HG02588 (cell line): ENCODE measurements at regions not wholly inside any gene's neighbourhood (a gene's known extent, or its start where the extent isn't known, plus 50 kb on each side); places are given as distances from the start of the nearest gene placed in this dataset.
A peak's percentile ranks its signal among the peaks of the same experiment; 100 is the strongest.

Experiments used
- ATAC-seq: cut with Tn5 transposase; IDR thresholded peaks from one replicate; pipeline ENCODE4 v1.9.1; 2021; ENCODE audit warnings: mild to moderate bottlenecking, moderate library complexity; ENCODE audit not compliant: unreplicated experiment

DNA sequence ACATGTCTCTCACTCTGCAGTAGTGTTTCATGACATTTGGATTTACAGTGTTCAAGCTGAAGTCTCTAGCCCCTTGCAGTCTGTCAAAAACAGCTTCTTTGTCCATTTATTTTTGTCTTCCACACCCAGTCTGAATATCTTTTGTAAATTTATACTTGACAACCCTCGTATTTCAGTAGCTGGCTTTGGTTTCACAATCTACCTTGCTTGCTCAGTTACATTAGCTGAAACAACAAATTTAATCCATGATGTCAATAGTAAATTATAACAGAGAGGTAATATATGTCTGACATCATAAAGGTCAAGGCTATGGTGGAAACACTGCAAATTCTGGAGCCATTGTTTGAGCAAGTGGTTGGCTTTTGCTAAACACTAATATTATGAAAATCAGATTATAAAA is 328.7 kb downstream of the MTX2 start:
- no peak for ATAC-seq

DNA sequence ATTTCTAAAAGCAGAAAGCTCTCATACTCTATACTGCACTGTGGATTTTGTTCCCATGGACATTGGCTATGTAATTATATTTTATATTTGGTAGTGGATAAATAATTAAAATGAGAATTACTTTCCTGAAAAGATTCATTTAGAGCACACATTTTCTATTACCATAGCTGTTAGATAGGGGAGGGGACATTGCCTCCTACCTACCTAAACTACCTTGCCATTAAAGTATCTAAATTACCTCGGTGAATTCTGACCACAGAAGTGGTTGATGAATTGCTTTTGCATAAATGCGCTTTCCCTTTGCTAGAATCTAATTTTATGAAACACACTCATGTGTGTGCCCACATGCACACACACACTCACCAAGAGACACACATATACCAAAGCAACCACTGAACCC is 329.1 kb downstream of the MTX2 start:
- ATAC-seq: no peak

DNA sequence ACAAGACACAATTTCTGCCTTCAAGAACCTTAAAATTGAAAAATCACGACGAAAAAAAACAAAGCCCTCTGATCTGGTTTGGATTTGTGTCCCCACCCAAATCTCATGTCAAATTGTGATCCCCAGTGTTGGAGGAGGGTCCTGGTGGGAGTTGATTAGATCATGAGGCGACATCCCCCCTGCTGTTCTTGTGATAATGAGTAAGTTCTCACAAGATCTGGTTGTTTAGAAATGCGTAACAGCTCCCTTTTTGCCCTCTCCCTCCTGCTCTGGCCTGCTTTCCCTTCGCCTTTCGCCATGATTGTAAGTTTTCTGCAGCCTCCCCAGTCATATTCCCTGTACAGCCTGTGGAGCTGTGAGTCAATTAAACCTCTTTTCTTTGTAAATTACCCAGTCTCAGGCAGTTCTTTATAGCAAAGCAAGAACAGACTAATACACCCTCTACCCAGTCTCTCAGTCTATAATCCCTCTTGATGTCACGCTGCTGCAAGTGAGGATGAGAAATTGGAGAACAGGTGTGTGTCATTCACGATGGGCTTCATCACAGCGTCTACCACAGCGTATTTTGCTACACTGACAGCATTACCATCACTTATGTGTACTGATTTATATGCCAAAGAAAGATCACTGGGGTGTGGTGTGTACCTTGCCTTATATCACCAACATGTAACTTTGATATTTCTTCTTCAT is 330.7 kb downstream of the MTX2 start:
- no peak for ATAC-seq

DNA sequence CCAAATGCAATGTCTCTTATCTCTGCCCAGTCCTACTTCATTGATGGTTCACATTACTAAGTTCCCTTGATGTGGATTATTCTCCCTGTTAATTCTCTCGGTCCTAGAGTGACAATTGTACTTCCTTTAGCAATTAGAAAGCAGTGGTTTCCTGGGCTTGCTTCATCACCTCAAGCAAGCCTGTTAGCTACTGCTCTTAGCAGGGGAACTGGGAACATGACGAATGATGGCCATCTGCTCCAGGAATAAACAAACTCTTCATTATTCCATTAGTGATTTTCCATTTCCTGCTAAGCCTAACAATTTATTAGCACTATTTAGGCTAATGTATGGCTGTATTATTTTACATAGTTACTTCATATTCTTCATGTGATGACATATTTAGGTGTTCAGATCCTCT is 331.8 kb downstream of the MTX2 start:
- ATAC-seq: no peak

DNA sequence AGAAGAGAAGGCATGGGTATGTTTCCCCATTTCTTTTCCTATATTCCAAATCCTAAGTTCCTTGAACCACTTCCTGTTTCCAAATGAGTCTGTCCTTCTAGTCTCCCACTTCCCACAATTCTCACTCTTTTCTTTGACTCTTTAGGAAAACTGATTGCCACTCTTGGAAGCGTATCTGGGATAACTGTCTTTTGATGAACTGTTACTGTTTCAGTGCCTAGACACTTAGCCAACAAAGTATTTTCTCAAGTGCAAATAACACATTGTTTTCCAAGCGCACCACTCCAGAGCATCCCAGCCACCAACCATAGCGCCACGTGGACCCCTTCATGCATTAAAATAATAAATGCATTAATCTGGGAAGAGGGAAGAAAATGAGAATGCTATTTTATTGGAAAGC is 342.8 kb downstream of the MTX2 start:
- no peak for ATAC-seq

DNA sequence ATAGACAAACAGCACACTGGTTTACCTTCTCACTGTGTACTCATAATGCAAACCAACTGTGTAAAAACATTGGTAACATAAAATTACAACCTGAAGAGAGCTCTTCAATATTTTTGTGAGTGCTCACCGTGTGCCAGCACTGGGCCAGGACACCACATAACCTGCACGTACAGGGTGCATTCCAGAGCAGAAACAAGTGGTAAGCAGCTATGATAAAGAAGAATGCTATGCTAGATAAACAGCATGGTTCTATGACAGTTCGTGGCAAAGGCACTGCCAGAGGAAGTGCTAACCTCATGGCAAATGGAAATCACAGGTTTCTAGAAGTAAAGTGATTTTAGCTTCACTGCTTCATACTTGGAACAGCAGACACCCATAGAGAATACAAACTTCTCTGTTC is 343.5 kb downstream of the MTX2 start:
- no peak for ATAC-seq

DNA sequence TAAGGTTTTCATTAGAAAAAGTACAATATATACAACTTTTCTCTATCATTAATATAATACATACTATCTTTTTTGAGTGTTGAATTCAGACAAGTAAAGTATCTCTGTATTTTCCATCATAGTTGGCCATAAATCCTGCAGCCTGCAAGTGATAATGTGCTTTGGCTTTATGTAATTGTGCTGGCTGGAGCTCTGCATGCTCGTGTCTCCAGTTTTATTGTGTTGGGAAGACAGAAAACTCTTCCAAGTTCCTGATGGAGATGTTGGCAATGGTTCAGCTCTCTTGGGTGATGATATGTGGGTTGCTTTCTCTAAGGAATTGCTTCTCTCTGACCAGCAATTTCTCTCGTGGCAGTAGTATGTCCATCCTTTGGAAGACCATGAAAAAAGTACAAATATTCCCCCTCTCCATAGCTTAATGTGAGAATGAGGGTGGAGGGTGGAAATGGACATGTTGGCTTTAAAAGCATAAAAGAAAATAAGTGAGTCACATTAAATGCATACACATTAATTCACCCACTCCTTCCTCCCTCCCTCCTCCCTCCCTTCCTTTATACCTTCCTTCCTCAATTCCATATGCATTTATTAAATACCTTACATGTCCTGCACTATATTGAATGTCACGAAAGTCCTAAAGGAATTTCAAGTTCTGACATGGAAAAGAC is 344.2 kb downstream of the MTX2 start:
- ATAC-seq: no peak

DNA sequence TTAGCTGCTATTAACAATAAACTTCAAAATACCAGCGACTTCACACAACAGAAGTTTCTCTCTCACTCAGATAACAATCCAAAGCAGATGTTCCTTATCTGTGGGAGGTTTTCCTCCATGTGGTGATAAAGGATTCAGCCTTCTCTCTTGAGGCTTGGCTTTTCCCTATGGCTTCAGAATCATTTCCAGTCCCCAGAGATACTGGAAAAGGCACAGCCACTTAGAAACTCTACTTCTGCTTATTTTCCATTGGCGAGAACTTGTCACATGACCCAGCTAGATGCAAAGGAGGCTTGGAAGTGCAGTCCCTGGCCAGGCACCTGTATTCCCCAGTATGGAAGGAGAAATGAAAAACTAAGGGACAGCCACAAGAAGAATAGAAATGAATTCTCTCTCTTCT is 344.8 kb downstream of the MTX2 start:
- no peak for ATAC-seq

DNA sequence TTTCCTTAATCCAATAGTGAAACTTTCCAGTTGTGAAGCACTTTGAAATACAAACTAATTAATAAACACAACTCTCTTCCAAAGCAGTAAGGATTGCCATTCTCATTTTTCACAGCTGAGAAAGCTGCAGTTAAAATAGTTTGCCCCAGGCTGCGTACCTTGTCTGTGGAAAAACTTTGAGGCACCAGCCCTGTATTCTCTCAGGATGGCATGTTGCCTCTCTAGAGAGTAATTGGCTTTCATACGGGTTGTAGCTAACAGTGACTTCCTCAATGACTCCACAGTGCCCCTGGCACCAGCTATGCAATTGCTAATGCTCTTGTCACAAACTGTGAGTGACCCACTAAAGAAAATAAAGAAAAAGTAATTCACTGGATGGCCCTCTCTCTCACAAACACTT is 345.7 kb downstream of the MTX2 start:
- ATAC-seq: no peak

DNA sequence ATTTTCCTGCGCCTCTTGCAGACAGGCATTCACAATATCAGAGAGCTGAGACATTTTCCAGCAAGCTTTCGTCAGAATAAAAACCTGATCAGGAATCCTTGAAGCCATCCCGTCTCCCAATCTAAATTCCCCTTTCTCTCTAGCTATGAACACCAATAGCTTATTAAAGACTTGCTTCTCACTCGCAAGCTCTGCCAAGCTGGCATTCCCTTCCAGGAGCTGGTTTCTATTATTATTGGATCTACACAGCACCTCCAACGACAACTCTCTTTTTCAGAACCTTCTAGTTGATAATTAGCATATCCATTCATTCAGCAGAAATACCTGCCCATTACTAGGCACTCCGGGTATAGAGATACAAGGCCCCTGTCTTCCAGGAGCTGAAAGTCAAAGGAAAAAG is 350.3 kb downstream of the MTX2 start:
- no peak for ATAC-seq

DNA sequence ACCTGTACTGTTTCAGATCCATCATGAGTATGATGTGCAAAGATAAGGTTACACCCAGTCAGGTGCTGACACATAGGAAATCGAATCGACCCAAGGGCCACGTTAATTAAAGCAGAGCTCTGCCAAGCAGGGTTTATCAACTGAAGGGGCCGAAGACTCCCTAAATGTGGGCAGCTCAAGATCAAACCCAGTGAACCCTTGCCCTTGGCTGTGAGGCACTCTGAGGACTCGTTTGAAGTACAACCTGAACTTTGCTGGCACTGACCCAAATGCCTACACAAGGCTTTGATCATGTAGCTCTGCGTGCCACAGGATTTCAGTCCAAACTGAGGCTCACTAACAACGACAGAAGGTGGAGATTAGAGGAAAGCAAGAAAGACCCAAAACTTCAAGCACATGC is 352.1 kb downstream of the MTX2 start:
- no peak for ATAC-seq

DNA sequence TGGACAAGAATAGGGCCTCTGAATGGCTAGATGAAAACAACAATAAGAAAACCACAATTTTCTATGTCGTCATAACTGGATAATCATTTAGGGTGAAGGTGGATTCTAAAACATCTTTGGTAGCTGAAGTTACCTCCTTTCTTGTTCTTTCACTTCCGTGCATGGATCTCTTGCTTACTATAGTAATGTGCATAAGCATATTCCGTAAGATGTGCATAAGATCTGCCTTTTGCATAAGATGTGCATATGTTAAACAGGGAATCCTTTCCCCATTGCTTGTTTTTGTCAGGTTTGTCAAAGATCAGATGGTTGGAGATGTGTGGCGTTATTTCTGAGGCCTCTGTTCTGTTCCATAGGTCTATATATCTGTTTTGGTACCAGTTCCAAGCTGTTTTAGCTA is 353.6 kb downstream of the MTX2 start:
- no peak for ATAC-seq

DNA sequence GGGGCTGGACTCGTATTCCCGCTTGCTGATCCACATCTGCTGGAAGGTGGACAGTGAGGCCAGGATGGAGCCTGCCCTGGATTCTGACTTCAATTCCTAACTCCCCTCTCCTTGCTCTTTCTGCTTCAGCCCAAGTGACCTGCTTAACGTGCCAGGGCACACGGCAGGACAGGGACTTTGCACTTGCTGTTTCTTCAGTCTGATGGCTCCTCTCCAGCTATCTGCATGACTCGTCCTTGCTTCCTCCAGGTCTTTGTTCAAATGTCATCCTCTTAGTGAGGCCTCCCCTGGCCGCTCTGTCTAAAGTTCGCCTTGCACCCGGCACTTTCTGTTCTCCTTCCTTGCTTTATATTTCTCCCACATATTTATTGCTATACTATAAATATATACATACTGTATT is 357.6 kb downstream of the MTX2 start:
- no peak for ATAC-seq

DNA sequence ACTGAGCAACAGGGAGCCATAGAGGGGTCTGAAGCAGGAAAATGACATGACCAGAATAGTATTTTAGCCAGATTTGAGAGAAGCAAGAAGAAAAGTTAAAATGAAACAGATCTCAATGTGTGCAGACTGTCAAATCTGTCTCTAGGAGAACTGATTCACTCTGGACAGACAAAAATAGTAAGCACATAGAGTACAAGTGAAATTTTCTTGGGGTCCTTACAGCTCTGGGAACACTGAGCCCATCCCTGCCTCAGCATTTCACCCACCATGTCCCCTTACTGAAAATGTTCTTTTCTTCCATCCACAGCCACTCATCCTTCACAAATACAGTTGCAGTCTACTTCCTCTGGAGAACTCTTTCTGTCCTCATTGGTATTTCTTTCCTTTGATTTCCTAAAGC is 359.2 kb downstream of the MTX2 start:
- no peak for ATAC-seq

DNA sequence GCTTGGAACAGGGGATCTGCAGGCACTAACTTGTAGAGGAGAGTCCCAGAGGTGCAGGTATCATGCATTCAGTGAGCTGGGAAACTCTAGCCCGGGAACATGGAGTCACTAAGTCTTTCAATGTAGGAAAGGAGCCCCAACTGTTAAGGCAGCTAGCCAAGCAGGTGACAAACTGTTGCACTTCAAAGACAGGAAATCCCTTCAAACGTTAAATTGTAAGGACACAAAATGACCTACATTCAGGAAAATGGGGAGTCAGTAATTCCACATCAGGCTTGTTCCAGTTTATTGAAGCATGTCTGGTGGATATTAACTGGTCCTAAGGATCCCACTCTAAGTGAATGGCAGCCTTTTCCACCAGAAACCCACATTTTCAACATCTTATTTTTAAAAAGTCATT is 364.5 kb downstream of the MTX2 start:
- no peak for ATAC-seq

DNA sequence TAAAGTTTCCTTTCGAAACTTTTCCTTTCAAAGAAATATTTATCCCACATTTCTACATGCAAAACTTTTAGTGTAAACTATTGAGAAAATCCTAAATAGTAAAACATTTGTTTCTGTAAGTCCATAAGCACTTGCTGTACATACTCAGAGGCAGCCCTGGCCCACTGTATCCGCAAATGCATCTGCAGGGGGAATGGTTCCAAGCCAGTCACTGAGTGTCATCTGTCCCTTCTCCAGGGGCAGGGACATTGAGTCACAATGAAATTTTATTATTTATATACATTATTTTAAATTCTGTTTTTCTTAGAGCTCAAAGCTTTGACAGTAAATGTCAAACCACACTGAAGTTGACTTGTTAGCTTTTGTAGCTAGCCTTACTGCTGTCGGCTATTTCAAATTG is 367.2 kb downstream of the MTX2 start:
- ATAC-seq: no peak

DNA sequence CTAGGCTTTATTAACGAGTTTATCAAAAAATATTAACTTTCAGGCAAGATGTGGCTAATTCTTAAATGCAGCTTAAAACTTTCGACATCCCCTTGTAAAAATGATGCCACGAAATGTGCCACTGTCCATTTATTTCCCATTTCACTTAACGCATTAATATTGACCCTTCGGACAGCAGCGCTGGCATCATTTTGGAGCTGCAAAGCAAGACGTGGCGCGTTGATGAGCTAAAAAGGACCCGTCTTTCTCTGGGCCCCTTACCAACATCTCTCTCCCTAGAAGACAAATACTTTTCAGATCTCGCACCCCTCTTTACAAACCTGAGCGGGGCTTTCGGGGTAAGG is 367.9 kb downstream of the MTX2 start:
- no peak for ATAC-seq

DNA sequence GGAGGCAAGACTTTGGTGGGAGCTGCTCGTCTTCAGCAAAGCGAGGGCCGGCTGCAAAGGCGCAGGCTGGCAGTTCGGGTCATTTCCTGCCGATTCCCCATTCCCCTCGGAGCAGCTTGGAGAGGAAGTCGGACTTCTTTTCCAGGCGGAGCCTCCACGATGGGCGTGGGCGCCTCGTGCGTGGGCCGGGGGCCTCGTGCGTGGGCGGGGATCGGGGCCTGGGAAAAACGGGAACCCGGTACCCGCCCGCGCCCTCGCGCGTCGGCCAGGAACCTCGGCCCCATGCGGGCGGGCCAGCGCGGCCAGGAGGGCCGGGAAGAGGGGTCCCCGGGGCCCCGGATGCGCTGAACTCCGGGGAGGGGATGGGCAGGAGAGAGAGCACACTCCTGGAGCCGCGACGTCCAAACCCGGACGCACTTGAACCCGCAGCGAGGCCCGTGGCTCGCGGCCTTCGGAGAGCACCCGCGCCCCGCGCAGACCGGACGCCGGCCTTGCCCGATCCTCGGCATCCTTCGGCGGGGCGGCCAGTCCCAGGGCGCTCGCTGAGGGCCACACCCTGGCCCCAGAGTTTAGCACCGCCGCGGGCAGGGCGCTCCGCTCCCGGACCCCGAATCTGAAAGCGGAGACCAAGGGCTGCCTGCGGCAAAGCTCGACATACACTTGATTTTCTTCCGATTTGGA is 368.4 kb downstream of the MTX2 start:
- ATAC-seq: peak; percentile 35

DNA sequence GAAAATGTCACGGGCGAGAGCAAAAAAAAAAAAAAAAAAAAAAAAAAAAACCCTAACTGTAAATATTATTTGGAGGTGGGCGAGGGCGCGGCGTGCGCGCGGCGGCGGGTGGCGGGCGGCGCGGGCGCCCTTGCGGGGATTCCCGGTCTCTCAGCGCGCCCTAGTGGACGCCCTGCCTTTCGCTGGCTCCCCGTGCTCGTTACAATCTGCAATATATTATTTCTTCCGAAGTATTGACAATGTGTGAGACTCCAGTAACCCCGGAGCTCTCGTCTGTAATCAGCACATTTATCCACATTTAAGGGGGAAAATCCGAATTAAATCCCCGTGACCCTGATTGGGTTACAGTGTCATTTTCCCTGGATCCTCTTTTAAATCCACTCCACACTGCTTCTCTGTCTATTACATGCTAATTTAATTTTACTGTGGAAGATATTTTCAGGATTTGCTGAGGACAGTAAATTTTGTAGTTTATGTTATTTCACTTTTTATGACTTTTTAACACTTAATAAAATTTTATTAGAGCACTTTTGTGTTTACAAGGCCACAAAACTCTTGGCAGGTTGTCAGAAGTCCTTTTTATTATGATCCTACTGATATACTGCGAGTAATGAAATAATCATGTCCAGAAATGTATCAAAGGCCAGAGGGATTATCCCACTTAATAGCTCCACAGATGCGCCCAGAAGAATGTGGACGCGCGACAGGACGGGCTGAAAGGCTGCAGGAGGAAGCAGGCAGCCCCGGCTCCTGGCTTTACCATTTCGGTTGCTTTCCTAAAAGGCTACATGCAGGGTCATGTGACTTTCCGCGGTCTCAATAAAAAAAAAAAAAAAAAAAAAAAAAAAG is 369.1 kb downstream of the MTX2 start:
- ATAC-seq: peak; percentile 93

DNA sequence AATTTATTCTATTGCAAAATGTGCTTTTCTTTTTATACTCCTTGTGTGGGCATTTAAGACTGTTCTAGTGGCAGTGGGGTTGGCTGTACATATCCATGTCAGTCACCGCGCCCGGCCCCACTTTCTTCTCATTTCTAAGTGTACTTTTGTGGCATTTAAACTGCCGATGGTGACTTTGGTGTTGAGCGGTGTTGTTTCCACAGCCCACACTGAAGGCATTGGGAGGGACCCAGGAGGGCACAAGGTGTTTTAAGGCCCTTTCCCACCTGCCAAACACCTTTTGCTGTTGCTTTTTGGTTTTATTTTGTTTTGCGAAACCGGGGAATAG is 369.7 kb downstream of the MTX2 start:
- no peak for ATAC-seq

DNA sequence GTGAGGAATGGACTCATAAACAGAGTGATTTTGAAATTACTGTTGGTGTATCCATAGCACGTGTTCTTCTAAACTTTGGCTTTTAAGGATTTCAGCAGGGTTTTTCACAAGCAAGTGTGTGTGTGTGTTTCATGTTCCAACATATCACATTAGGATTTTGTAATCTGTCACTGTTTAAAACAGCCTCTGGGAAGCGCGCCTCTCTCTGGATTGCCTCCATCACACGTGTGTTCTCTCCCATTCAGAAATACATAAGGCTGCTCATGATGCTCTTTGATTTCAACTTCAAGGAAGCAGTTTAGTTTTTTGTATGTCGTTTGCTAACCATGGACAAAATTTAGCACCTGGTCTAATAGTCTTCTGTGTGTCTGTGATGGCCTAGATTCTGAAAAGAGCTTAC is 370.4 kb downstream of the MTX2 start:
- ATAC-seq: no peak

DNA sequence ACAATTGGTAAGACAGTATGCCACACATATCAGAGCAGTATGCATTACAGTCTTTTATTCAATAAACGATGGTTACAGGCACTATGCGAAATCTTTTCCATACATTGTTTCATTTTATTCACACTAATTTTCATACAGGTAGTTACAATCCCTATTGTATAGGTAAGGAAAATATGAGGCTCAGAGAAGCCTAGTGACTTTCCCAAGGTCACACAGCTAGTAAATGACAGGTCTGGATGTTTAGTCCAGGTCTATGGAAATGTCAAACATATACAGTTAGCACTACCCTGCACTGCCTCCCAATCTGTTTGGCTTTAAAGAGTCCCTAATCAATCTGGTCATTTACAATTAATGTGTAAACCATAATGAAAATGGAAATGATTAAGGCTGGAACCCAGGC is 372.2 kb downstream of the MTX2 start:
- no peak for ATAC-seq
